GM23248 (cell line): ENCODE measurements at regions not wholly inside any gene's neighbourhood (a gene's known extent, or its start where the extent isn't known, plus 50 kb on each side); places are given as distances from the start of the nearest gene placed in this dataset.

ENCODE experiments used
- DNase-seq: peaks from one replicate; pipeline ENCODE4 v3.0.0-alpha.2; 2015
- H2AFZ ChIP-seq: fragments of 200-600 bp; sonication (generic); 2 replicates; pipeline ENCODE4 v1.6.1; 2016; ENCODE audit warnings: antibody characterized with exemption
- H3F3A ChIP-seq: fragments of 200-600 bp; sonication (generic); 2 replicates; pipeline ENCODE4 v1.6.1; 2016; ENCODE audit warnings: mild to moderate bottlenecking, antibody characterized with exemption, mixed run types; ENCODE audit not compliant: insufficient read depth
- H3K27ac ChIP-seq: fragments of 200-600 bp; sonication (generic); 2 replicates; pipeline ENCODE4 v1.5.1; 2016; ENCODE audit warnings: mild to moderate bottlenecking
- H3K27me3 ChIP-seq: fragments of 200-600 bp; sonication (generic); replicated peaks from 2 replicates; pipeline ENCODE4 v1.6.1; 2016; ENCODE audit warnings: mild to moderate bottlenecking; ENCODE audit not compliant: insufficient read depth
- H3K36me3 ChIP-seq: fragments of 200-600 bp; sonication (generic); 2 replicates; pipeline ENCODE4 v1.6.1; 2016; ENCODE audit warnings: low read depth, mild to moderate bottlenecking
- H3K4me1 ChIP-seq: fragments of 200-600 bp; sonication (generic); 2 replicates; pipeline ENCODE4 v1.6.1; 2016; ENCODE audit warnings: mild to moderate bottlenecking; ENCODE audit not compliant: insufficient read depth
- H3K4me2 ChIP-seq: fragments of 200-600 bp; sonication (generic); one replicate; pipeline ENCODE4 v1.6.1; 2016; ENCODE audit warnings: mild to moderate bottlenecking; ENCODE audit not compliant: unreplicated experiment
- H3K4me3 ChIP-seq: fragments of 200-600 bp; sonication (generic); 2 replicates; pipeline ENCODE4 v1.5.1; 2016; ENCODE audit warnings: mild to moderate bottlenecking
- H3K79me2 ChIP-seq: fragments of 200-600 bp; sonication (generic); 2 replicates; pipeline ENCODE4 v1.6.1; 2016; ENCODE audit warnings: mild to moderate bottlenecking; ENCODE audit not compliant: insufficient read depth
- H3K9ac ChIP-seq: fragments of 200-600 bp; sonication (generic); 2 replicates; pipeline ENCODE4 v1.6.1; 2016; ENCODE audit warnings: mild to moderate bottlenecking
- H3K9me2 ChIP-seq: fragments of 200-600 bp; sonication (generic); 2 replicates; pipeline ENCODE4 v1.6.1; 2016; ENCODE audit warnings: mixed run types, mild to moderate bottlenecking, moderate library complexity; ENCODE audit not compliant: insufficient read depth
- H3K9me3 ChIP-seq: fragments of 200-600 bp; sonication (generic); one replicate; pipeline ENCODE4 v1.6.1; 2017; ENCODE audit warnings: low read depth
- H4K20me1 ChIP-seq: fragments of 200-600 bp; sonication (generic); 2 replicates; pipeline ENCODE4 v1.6.0; 2016; ENCODE audit not compliant: insufficient read depth
- EZH2 ChIP-seq: fragments of 200-600 bp; sonication (generic); IDR thresholded peaks from 2 replicates; pipeline ENCODE4 v1.6.1; 2018; ENCODE audit warnings: antibody characterized with exemption, mild to moderate bottlenecking; ENCODE audit not compliant: insufficient read depth, poor library complexity, severe bottlenecking
- EZH2phosphoT487 ChIP-seq: fragments of 200-600 bp; sonication (generic); IDR thresholded peaks from 2 replicates; pipeline ENCODE4 v1.6.1; 2018; ENCODE audit warnings: antibody characterized with exemption, moderate library complexity, mild to moderate bottlenecking, low read depth; ENCODE audit not compliant: insufficient read depth
- WGBS, 2 experiments: methylation state at CpG; one replicate each; pipeline ENCODE4 v1.1.6; 2015 to 2017; ENCODE audit warnings: low lambda C conversion rate in 2 of 2, low coverage in 1 of 2; ENCODE audit errors: missing lambda C conversion rate in 2 of 2; 5-methylcytosine and 5-hydroxymethylcytosine counted together
- in situ Hi-C: fragments of 300-500 bp; cut with MboI; formaldehyde crosslinking; loops from 2 replicates; pipeline ENCODE4 v1.15.0; 2020

DNA sequence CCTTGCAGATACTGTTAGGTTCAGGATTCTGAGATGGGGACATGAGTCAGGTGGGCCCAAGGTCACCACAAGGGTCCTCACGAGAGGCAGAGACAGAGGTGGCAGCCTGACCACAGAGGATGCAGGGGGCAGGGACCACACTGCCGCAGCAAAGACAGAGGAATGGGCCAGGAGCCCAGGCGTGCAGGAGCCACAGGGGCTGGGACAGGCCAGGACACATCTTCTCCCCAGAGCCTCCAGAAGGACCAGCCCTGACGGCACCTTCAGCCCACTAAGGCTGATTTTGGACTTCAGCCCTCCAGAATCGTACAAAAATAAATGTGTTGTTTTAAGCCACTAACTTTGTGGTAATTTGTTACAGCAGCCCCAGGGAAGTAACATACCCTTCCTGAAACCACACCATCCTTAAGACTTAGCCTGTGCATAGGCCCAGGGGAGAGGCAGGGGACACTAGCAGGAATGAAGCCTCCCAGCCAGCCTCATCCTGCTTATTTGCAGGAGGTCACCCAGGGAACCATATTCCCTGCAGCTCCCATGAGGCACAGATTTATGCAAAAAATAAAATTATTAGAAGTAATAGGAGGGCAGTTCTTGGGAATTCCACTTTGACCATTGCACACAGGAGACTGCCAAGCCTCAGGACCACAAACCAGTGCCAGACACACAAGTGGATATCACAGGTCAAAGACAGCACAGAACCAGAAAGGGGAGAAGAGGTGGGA lies 119.3 kb upstream of the CST7 start:
- DNase-seq: no peak
- 0 out of 2 replicates have a peak, but pooled peaks cover 6% of the 10 kb centered on the region for H3K27me3 ChIP-seq
- H3K9me3 ChIP-seq: no peaks in the 10 kb centered on the region
- H3K27ac ChIP-seq: no peak overlapping the region
- H3K4me3 ChIP-seq: no peak overlapping the region
- no peaks in the 10 kb centered on the region for H4K20me1 ChIP-seq
- 49 to 56% methylated on average over 5 of the region's 5 CpGs for WGBS, 2 experiments
- no peak overlapping the region for H2AFZ ChIP-seq
- H3K4me2 ChIP-seq: no peak overlapping the region
- no peak for TF ChIP-seq EZH2
- TF ChIP-seq EZH2phosphoT487: no peak
- H3K79me2 ChIP-seq: no peaks in the 10 kb centered on the region
- no peaks in the 10 kb centered on the region for H3K36me3 ChIP-seq
- H3K4me1 ChIP-seq: no peaks in the 10 kb centered on the region
- in situ Hi-C loops: no loop called here
- H3F3A ChIP-seq: no peaks in the 10 kb centered on the region
- H3K9ac ChIP-seq: no peak overlapping the region
- no peaks in the 10 kb centered on the region for H3K9me2 ChIP-seq

DNA sequence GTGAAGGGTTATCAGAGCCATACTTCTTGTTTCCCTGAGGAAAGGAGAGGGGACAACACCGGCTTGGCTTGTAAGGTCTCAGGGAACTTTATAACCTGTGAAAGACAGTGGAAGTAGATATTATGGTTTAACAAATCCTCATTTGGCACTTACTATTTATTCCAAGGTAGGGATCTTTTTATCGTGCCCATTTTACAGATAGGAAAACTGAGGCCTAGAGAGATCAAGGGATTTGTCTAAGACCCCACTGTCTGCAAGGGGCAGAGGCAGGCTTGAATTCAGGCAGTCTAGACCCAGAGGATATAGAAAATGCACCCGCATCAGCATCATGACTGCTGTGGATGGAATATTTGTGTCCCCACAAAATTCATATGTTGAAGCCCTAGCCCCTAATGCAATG lies 118.4 kb upstream of the CST7 start:
- in situ Hi-C loops: no loop called here
- no peaks in the 10 kb centered on the region for H3K9me2 ChIP-seq
- no peak for DNase-seq

DNA sequence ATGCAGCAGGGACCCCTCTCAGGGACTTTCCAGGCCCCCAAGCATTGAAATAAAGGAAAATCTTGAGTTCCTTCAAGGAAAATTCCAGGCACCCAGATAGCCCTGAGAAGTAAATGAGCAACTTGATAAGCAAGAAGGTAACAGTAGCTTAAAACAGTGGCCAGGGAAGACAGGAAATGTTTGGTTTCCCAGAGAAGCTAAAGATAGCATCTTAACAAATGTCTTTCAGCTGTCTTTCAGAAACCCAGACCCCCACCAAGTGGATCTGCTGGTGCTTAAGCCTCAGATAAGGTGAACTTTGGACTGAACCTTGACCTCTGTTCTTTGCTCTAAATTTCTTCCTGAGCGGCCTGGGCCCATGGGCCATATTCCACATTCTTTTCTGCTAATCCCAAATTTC lies 117.8 kb upstream of the CST7 start:
- DNase-seq: no peak
- Histone ChIP-seq H3K9me3 (no peaks in the 10 kb centered on the region), H3K36me3 (no peaks in the 10 kb centered on the region), H3K27ac (no peak overlapping the region), H3K4me2 (no peak overlapping the region), H4K20me1 (no peaks in the 10 kb centered on the region), H3K4me3 (no peak overlapping the region), H3F3A (no peaks in the 10 kb centered on the region), H3K79me2 (no peaks in the 10 kb centered on the region), H3K4me1 (no peaks in the 10 kb centered on the region), H3K27me3 (0 out of 2 replicates have a peak, but pooled peaks cover 6% of the 10 kb centered on the region), H2AFZ (no peak overlapping the region), H3K9me2 (no peaks in the 10 kb centered on the region), H3K9ac (no peak overlapping the region)
- no peak for TF ChIP-seq EZH2phosphoT487
- TF ChIP-seq EZH2: no peak
- in situ Hi-C loops: no loop called here
- 78 to 90% methylated on average over 1 of the region's 1 CpG for WGBS, 2 experiments

More for the DNA sequence above, 118.4 kb upstream of the CST7 start:
- H3K4me1 ChIP-seq: no peaks in the 10 kb centered on the region
- no peak overlapping the region for H2AFZ ChIP-seq
- H3K79me2 ChIP-seq: no peaks in the 10 kb centered on the region
- no peak overlapping the region for H3K4me2 ChIP-seq
- 0 out of 2 replicates have a peak, but pooled peaks cover 6% of the 10 kb centered on the region for H3K27me3 ChIP-seq
- no peaks in the 10 kb centered on the region for H3K36me3 ChIP-seq
- 75 to 81% methylated on average over 3 of the region's 3 CpGs for WGBS, 2 experiments
- no peaks in the 10 kb centered on the region for H4K20me1 ChIP-seq
- H3K4me3 ChIP-seq: no peak overlapping the region
- no peak overlapping the region for H3K9ac ChIP-seq
- H3F3A ChIP-seq: no peaks in the 10 kb centered on the region
- no peak overlapping the region for H3K27ac ChIP-seq
- TF ChIP-seq EZH2 (no peak), EZH2phosphoT487 (no peak)
- H3K9me3 ChIP-seq: no peaks in the 10 kb centered on the region

DNA sequence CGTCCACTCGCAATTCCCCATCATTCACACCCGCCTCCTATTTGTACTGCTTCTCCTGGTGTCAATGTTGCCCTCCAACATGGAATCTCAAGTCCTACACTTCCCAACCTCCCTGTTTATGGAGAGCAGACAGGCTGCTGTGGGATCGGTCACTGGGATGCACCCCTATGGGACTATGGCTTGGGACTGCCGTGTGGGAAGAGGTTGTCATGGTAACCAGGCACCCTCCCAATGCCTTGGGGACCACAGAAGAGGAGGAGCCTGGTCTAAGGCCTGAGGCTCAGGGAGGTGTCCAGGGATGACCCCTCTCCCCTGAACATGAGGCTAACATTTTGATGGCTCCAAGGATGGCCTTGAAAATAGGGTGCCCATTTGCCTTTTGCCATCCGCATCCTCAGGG lies 116.6 kb upstream of the CST7 start:
- TF ChIP-seq EZH2: no peak
- no peak for TF ChIP-seq EZH2phosphoT487
- no peak for DNase-seq
- H3K9me3 ChIP-seq: no peaks in the 10 kb centered on the region
- no peaks in the 10 kb centered on the region for H3K36me3 ChIP-seq
- H3F3A ChIP-seq: no peaks in the 10 kb centered on the region
- H3K9ac ChIP-seq: no peak overlapping the region
- no peaks in the 10 kb centered on the region for H3K79me2 ChIP-seq
- H3K27ac ChIP-seq: no peak overlapping the region
- no peak overlapping the region for H3K4me2 ChIP-seq
- H3K4me1 ChIP-seq: peaks cover 2% of the 10 kb centered on the region; the same call in 1 of the 2 replicates
- no peak overlapping the region for H2AFZ ChIP-seq
- in situ Hi-C loops: no loop called here
- no peaks in the 10 kb centered on the region for H4K20me1 ChIP-seq
- WGBS, 2 experiments: 70 to 71% methylated on average over 6 of the region's 6 CpGs
- no peak overlapping the region for H3K4me3 ChIP-seq
- no peaks in the 10 kb centered on the region for H3K9me2 ChIP-seq
- 0 out of 2 replicates have a peak, but pooled peaks cover 6% of the 10 kb centered on the region for H3K27me3 ChIP-seq
